HG03175 (cell line): ENCODE measurements at regions not wholly inside any gene's neighbourhood (a gene's known extent, or its start where the extent isn't known, plus 50 kb on each side); places are given as distances from the start of the nearest gene placed in this dataset.
"Not testable (repeated sequence)": the region's sequence is repeated elsewhere in the genome, so short reads cannot be mapped to it uniquely, and the experiment has no call there.

Experiments
- ATAC-seq: cut with Tn5 transposase; IDR thresholded peaks from one replicate; pipeline ENCODE4 v1.9.1; 2021; ENCODE audit warnings: mild to moderate bottlenecking, moderate library complexity; ENCODE audit not compliant: unreplicated experiment

GRCh38 chr14:65153101-65153500 lies 50.8 kb upstream of the MAX start:
- ATAC-seq = no peak

- peak; percentile 80 for ATAC-seq
Observed at GRCh38 chr14:65156568-65157366, 54.5 kb upstream of the MAX start.

- peak; percentile 73 for ATAC-seq
Observed at GRCh38 chr14:65159281-65160062, 57.2 kb upstream of the MAX start.

GRCh38 chr14:65160091-65160490 lies 57.8 kb upstream of the MAX start:
- no peak for ATAC-seq

GRCh38 chr14:65162031-65162430 lies 59.7 kb upstream of the MAX start:
- no peak for ATAC-seq

GRCh38 chr14:65164068-65164824 lies 61.9 kb upstream of the MAX start:
- ATAC-seq = no peak

DNA sequence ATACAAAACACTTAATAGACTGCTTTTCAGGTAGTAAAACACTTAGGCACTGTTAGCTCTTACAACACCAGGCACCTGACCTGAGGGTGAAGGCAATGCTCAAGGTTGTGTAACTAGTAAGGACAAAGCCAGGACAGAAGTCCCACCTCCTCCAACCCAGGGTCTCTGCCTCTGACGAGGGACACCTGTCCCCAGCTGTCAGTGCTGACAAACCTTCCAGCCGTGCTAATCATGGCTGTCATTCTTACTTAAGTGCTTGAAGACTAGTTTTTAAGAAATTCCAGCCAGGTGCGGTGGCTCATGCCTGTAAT lies 62.5 kb upstream of the MAX start:
- no peak for ATAC-seq

DNA sequence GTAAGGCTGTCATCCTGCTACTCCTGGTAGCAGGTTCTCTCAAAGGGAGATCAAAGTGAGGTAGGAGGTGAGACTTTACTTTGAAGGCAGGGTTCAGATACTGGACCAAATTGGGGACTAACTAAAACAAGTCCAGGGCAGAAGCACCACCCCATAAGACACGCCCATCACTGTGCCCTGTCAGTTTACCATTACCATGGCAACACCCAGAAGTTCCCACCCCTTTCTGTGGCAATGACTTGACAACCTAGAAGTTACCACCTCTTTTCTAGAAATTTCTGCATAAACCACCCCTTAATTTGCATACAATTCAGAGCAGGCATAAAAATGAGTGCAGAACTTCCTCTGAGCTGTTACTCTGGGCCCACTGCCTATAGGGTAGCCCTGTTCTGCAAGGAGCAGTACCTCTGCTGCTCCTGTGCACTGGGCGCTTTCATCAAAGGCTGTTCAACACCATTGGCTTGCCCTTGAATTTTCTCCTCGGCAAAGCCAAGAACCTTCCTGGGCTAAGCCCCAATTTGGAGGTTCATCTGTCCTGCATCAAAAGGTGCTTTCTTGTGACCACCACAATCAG lies 64.8 kb upstream of the MAX start:
- ATAC-seq = no peak

- ATAC-seq = no peak
Observed at GRCh38 chr14:65168840-65169239, 66.5 kb upstream of the MAX start.

DNA sequence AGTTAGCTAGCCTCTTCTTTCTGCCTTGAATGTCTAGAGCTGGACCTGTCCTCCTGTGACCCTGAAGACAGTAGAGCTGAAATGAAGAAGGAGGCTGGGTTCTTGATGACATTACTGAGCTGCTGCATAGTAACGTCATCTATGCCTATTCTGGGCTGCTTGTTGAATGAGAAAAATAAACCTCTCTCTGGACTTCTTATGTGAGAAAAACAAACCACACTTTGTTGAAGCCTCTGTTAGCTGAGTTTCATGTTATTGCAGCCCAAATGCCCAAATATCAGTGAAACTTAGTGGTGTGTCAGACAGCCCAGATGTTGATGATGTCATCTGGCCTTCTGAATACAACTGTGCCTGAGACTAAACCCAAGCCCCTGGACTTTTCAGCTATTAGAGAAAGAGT lies 67.0 kb upstream of the MAX start:
- ATAC-seq = peak; percentile 80

GRCh38 chr14:65170318-65170717 lies 68.0 kb upstream of the MAX start:
- ATAC-seq = no peak

DNA sequence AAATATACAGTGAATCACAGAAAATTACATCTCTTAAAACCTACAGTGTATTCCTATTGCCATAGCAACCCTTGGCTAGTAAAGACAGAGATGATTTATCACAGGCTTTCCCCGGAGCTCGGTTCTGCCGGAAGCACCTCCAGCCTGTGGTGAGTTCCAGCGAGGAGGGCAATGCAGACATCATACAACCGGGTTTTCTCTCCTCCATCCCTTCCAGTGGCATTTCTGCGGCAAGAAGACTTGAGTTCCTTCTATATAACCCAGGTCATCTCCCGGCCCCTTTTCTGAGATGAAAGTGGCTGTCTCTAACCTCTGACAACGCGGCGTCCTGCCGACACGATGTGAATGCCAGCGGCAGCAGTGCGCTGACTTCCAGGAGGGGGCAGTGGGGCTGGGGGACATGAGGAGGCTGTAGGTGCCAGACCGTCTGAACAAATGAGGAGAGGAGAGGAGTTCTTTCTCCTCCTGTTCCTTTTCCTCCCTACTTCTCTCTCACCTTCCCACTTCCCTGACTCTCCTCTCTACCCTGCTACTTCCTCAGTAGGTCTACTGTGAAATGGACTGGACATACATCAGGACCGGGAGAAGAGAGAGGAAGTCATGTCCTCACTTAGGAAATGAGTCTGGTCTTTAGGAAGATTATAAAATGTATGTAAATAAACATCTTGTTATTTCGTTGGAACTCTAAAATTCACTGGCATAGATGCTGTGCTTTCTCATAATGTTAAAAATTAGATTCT lies 68.6 kb upstream of the MAX start:
- no peak for ATAC-seq

DNA sequence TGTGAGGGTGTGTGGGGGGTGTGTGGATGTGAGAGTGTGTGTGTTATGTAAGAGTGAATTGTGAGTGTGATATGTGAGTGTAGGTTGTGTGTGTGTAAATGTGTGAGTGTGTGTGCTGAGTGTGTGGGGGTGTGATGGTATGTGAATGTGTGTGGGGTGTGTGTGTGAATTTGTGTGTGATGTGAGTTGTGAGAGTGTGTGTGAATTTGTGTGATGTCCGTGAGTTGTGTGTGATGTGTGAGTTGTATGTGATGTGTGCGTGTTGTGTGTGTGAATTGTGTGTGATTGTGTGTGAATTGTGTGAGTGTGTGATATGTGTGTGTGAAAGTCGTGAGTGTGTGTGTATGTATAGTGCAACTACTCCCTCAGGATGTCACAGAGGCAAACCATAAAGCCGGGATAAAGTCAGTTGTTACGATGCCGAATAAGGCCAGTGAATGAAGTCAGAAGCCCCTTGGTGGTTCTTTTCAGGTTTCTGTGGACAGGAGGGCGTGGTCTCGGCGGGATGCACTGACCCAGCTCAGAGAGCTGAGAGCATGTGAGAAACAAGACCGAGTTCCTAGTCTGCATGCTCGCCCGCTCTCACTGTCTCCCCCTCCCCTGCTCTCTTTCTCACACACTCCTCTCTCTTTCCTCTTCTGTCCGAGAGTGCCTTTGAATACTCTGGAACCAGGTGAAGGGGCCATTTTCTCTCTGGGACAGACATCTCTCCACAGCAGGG lies 71.8 kb upstream of the MAX start:
- ATAC-seq = no peak

GRCh38 chr14:65174783-65175182 lies 72.5 kb upstream of the MAX start:
- no peak for ATAC-seq

DNA sequence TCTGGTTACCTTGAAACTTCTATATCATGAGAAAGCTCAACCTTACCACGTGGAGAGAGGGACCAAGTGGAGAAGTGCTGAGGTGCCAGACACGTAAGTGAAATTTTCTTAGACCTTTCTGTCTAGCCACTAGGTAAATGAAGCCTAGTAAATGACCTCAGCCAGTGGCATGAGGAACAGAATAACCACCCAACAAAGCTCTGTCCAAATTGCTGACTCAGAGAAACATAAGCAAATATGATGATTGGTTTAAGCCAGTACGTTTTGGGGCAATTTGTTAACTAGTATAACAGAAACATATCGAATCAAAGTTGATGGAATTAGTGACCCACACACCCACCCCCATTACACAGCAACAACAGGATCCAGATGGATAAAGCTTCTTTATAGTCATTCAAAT lies 75.2 kb upstream of the MAX start:
- ATAC-seq = no peak

DNA sequence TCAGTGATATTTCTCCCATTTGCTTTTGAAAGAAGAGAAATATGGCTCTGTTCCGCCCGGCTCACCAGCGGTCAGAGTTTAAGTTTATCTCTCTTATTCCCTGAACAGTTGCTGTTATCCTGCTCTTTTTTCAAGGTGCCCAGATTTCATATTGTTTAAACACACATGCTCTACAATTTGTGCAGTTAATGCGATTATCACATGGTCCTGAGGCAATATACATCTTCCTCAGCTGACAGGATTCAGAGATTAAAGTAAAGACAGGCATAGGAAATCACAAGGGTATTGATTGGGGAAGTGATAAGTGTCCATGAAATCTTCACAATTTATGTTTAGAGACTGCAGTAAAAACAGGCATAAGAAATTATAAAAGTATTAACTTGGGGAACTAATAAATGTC lies 76.9 kb upstream of the MAX start:
- ATAC-seq = not testable (repeated sequence)

DNA sequence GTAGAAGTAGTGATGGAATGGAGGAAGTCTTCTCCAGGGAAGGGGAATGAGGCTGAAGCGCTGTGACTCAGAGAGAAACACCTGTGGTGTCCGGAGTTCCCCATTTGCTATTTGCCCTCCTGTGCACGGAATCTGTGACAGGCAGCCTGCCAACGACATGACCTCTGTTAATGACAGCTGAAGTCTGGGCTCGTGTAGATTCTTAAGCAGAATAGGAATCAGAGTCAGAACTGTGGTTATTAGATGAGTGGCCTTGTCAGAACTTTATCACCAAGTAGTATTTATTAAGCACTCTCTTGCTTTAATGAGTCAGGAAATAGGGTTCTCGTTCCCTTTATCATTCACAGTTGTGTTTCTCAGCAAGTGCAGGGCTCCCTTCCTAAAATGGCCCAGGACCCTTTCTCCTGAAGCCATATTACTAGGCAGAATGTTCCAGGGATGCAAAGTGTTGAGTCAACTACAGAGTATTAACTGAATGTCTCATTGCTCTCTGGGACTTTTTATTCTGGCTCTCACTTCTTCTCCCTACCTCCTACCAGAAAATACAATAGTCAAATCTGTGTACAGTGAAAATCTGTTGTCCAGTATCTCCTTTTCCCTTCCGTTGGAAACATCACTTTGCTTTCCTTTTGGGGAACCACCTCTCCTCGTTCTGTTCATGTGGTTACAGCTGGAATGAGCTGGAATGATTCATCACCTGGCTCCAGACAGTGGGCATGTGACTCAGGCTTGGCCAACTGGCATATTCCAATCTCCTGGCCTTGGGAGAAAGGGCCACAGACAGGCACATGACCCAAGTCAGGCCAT lies 77.8 kb upstream of the MAX start:
- peak; percentile 91 for ATAC-seq

DNA sequence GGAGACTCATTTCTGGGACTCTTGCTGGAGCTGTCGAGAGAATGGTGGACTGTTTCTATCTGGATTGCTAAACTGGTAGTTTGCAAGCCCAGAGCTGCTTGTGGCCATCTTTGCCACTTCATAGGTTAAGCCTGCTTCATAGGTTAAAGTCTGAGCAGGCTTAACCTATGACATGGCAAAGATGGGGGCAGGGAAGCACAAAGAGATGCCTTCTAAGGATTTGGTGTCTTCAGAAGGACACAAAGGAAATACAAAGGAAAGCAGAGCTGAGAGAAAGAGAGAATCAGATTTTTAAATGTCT lies 78.4 kb upstream of the MAX start:
- ATAC-seq = no peak

- no peak for ATAC-seq
Observed at GRCh38 chr14:65184032-65184764, 81.9 kb upstream of the MAX start.
